H1 (cell line): ENCODE measurements at regions not wholly inside any gene's neighbourhood (a gene's known extent, or its start where the extent isn't known, plus 50 kb on each side); places are given as distances from the start of the nearest gene placed in this dataset.

ENCODE experiments used
- SIX5 ChIP-seq: IDR thresholded peaks from 2 replicates; pipeline ENCODE4 v1.6.1; 2011; ENCODE audit warnings: mild to moderate bottlenecking, low read depth, low read length
- SP4 ChIP-seq: IDR thresholded peaks from 2 replicates; pipeline ENCODE4 v1.6.1; 2012; ENCODE audit warnings: low read length, inconsistent platforms
- USF2 ChIP-seq: IDR thresholded peaks from 2 replicates; pipeline ENCODE4 v1.6.1; 2011; ENCODE audit warnings: low read length, improper control_type of control experiment

- TF ChIP-seq USF2 (no peak), SP4 (no peak), SIX5 (no peak)
- TF ChIP-seq, all 59 proteins: peak for 0
These were observed 55.9 kb upstream of the RERGL start (continued) for GRCh38 chr12:18145924-18146323.
